Spleen (tissue), 7 donors: ENCODE measurements at regions not wholly inside any gene's neighbourhood (a gene's known extent, or its start where the extent isn't known, plus 50 kb on each side); places are given as distances from the start of the nearest gene placed in this dataset.

Experiments
- POLR2A ChIP-seq, 3 donors: fragments of 450-650 bp; IDR thresholded peaks; one replicate each; pipeline ENCODE4 v1.5.1; 2017; ENCODE audit warnings: antibody characterized with exemption in 3 of 3, mild to moderate bottlenecking in 1 of 3
- POLR2AphosphoS5 ChIP-seq, 3 donors: sonication (generic); formaldehyde crosslinking; IDR thresholded peaks; one replicate each; pipeline ENCODE4 v1.5.1; 2017; ENCODE audit warnings: antibody characterized with exemption in 3 of 3
- TF ChIP-seq, protein P1 (sequence below), 11 experiments: fragments of 200-600 bp in 7 of 11; fragments of 450-650 bp in 4 of 11; sonication (generic) in 4 of 11; IDR thresholded peaks in 8 of 11; conservative IDR thresholded peaks in 3 of 11; 1 replicate in 7 of 11; 2 replicates in 4 of 11; pipeline versions ENCODE4 v1.4.0 to v1.8.0; 2016 to 2021; ENCODE audit warnings: antibody characterized with exemption in 11 of 11, inconsistent platforms in 4 of 11, mild to moderate bottlenecking in 1 of 11
- donor health status: DM: no; HTN: no; CAD: no; lungs with moderate emphysema.
- donor health status: DM: no; HTN: no; CAD: no.
- donor health status: DM: no; HTN: no; CAD: no.

DNA sequence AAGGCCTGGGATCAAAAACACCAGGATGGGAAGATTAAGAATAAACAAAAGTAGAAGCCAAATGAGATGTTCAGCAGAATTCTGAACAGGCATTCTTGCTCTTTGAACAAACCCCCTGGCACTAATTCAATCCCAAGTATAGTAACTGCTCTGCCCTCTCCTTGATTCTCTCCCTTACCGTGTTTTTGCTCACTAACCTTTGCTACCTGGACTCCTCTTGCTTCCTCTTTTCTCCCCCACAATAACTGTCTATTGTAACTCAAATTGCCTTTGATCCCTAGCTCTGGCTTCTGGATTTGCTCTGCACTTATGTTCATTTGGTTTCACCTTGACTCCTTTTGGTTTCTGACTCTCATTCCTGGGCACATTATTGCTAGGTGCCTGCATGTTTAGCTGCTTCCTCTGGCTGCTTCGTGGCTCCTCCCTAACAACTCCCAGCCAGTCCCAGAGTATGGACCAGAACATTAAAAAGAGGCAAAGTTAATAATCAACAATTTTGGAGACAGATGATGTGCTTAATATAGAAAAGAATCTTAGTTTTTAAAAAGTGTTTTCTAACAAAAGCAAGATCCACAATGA lies 65.4 kb upstream of the PHIP start:
- TF ChIP-seq, protein P1, sequence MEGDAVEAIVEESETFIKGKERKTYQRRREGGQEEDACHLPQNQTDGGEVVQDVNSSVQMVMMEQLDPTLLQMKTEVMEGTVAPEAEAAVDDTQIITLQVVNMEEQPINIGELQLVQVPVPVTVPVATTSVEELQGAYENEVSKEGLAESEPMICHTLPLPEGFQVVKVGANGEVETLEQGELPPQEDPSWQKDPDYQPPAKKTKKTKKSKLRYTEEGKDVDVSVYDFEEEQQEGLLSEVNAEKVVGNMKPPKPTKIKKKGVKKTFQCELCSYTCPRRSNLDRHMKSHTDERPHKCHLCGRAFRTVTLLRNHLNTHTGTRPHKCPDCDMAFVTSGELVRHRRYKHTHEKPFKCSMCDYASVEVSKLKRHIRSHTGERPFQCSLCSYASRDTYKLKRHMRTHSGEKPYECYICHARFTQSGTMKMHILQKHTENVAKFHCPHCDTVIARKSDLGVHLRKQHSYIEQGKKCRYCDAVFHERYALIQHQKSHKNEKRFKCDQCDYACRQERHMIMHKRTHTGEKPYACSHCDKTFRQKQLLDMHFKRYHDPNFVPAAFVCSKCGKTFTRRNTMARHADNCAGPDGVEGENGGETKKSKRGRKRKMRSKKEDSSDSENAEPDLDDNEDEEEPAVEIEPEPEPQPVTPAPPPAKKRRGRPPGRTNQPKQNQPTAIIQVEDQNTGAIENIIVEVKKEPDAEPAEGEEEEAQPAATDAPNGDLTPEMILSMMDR (IDR thresholded peaks at IDR 0.05 in 8 of 11, conservative IDR thresholded peaks at IDR 0.05 in 3 of 11), result no peak
- no peak for TF ChIP-seq POLR2A (IDR thresholded peaks at IDR 0.05)
- TF ChIP-seq POLR2AphosphoS5 (IDR thresholded peaks at IDR 0.05), result no peak
